ENCODE measurements at regions not wholly inside any gene's neighbourhood (a gene's known extent, or its start where the extent isn't known, plus 50 kb on each side); places are given as distances from the start of the nearest gene placed in this dataset.

DNA sequence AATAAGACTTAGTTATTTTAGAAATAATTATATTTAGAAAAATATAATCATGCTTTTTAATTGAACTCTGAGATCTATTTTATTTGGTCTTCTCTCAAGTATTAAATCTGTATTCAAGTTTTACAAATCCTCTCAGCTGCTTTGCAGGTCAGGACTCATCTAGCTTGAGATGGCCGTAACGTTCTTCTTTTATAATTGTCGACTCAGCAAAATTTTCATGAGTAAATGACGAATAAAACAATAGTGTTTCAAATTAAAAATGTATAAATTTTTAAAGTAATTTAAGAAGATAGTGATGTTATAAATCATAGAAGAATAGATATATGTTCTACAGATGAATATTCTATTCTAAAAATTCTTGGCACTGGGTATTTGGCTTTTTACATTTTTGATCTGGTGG is 957.1 kb upstream of the EYS start (continued):
- TF ChIP-seq PCBP1 (IDR thresholded peaks at IDR 0.05; ENCODE audit: low read depth, low read length, poor library complexity, severe bottlenecking) (no peak), SP1 (CRISPR knock-in tag; IDR thresholded peaks at IDR 0.05) (no peak), NFIC (IDR thresholded peaks at IDR 0.05) (no peak), ADNP (tag; IDR thresholded peaks at IDR 0.05) (no peak), U2AF2 (optimal IDR thresholded peaks at IDR 0.05; ENCODE audit: low read depth, low read length) (no peak), MAFG (tag; conservative IDR thresholded peaks at IDR 0.05) (peak; percentile 88), SMARCC2 (IDR thresholded peaks at IDR 0.05; ENCODE audit: low read depth) (no peak), HDGF (IDR thresholded peaks at IDR 0.05) (no peak), TCFL5 (CRISPR knock-in tag; conservative IDR thresholded peaks at IDR 0.05) (no peak), ZNF175 (CRISPR knock-in tag; IDR thresholded peaks at IDR 0.05; ENCODE audit: low read depth) (no peak), GATAD2A (IDR thresholded peaks at IDR 0.05) (no peak), ZZZ3 (IDR thresholded peaks at IDR 0.05) (no peak)
- TF ChIP-seq, protein P1, sequence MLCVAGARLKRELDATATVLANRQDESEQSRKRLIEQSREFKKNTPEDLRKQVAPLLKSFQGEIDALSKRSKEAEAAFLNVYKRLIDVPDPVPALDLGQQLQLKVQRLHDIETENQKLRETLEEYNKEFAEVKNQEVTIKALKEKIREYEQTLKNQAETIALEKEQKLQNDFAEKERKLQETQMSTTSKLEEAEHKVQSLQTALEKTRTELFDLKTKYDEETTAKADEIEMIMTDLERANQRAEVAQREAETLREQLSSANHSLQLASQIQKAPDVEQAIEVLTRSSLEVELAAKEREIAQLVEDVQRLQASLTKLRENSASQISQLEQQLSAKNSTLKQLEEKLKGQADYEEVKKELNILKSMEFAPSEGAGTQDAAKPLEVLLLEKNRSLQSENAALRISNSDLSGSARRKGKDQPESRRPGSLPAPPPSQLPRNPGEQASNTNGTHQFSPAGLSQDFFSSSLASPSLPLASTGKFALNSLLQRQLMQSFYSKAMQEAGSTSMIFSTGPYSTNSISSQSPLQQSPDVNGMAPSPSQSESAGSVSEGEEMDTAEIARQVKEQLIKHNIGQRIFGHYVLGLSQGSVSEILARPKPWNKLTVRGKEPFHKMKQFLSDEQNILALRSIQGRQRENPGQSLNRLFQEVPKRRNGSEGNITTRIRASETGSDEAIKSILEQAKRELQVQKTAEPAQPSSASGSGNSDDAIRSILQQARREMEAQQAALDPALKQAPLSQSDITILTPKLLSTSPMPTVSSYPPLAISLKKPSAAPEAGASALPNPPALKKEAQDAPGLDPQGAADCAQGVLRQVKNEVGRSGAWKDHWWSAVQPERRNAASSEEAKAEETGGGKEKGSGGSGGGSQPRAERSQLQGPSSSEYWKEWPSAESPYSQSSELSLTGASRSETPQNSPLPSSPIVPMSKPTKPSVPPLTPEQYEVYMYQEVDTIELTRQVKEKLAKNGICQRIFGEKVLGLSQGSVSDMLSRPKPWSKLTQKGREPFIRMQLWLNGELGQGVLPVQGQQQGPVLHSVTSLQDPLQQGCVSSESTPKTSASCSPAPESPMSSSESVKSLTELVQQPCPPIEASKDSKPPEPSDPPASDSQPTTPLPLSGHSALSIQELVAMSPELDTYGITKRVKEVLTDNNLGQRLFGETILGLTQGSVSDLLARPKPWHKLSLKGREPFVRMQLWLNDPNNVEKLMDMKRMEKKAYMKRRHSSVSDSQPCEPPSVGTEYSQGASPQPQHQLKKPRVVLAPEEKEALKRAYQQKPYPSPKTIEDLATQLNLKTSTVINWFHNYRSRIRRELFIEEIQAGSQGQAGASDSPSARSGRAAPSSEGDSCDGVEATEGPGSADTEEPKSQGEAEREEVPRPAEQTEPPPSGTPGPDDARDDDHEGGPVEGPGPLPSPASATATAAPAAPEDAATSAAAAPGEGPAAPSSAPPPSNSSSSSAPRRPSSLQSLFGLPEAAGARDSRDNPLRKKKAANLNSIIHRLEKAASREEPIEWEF (CRISPR knock-in tag; IDR thresholded peaks at IDR 0.05), result no peak
- TF ChIP-seq, protein P2, sequence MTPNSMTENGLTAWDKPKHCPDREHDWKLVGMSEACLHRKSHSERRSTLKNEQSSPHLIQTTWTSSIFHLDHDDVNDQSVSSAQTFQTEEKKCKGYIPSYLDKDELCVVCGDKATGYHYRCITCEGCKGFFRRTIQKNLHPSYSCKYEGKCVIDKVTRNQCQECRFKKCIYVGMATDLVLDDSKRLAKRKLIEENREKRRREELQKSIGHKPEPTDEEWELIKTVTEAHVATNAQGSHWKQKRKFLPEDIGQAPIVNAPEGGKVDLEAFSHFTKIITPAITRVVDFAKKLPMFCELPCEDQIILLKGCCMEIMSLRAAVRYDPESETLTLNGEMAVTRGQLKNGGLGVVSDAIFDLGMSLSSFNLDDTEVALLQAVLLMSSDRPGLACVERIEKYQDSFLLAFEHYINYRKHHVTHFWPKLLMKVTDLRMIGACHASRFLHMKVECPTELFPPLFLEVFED (CRISPR knock-in tag; conservative IDR thresholded peaks at IDR 0.05), result no peak
- TF ChIP-seq, protein P3, sequence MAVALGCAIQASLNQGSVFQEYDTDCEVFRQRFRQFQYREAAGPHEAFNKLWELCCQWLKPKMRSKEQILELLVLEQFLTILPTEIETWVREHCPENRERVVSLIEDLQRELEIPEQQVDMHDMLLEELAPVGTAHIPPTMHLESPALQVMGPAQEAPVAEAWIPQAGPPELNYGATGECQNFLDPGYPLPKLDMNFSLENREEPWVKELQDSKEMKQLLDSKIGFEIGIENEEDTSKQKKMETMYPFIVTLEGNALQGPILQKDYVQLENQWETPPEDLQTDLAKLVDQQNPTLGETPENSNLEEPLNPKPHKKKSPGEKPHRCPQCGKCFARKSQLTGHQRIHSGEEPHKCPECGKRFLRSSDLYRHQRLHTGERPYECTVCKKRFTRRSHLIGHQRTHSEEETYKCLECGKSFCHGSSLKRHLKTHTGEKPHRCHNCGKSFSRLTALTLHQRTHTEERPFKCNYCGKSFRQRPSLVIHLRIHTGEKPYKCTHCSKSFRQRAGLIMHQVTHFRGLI (CRISPR knock-in tag; IDR thresholded peaks at IDR 0.05), result no peak
- TF ChIP-seq, protein P4, sequence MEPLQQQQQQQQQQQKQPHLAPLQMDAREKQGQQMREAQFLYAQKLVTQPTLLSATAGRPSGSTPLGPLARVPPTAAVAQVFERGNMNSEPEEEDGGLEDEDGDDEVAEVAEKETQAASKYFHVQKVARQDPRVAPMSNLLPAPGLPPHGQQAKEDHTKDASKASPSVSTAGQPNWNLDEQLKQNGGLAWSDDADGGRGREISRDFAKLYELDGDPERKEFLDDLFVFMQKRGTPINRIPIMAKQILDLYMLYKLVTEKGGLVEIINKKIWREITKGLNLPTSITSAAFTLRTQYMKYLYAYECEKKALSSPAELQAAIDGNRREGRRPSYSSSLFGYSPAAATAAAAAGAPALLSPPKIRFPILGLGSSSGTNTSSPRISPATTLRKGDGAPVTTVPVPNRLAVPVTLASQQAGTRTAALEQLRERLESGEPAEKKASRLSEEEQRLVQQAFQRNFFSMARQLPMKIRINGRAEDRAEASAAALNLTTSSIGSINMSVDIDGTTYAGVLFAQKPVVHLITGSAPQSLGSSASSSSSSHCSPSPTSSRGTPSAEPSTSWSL (CRISPR knock-in tag; IDR thresholded peaks at IDR 0.05; ENCODE audit: borderline replicate concordance), result no peak

All from K562 (cell line).